Neuronal stem cell (in vitro differentiated cells): ENCODE measurements at regions not wholly inside any gene's neighbourhood (a gene's known extent, or its start where the extent isn't known, plus 50 kb on each side); places are given as distances from the start of the nearest gene placed in this dataset.

Experiments used
- DNase-seq: peaks from one replicate; pipeline ENCODE4 v3.0.0-alpha.2; 2013; ENCODE audit warnings: low spot score
- H2AFZ ChIP-seq: one replicate; pipeline ENCODE4 v1.6.1; 2013; ENCODE audit warnings: mild to moderate bottlenecking, low read length, inconsistent platforms
- H2AK5ac ChIP-seq: 2 replicates; pipeline ENCODE4 v1.6.1; 2013; ENCODE audit warnings: low read depth, mild to moderate bottlenecking, inconsistent platforms, low read length, moderate library complexity, mixed read lengths
- H2BK120ac ChIP-seq: 2 replicates; pipeline ENCODE4 v1.6.1; 2013; ENCODE audit warnings: low read depth, mild to moderate bottlenecking, inconsistent platforms, low read length, moderate library complexity, mixed read lengths
- H2BK12ac ChIP-seq: one replicate; pipeline ENCODE4 v1.6.1; 2013; ENCODE audit warnings: low read length, inconsistent platforms
- H2BK15ac ChIP-seq: 2 replicates; pipeline ENCODE4 v1.6.1; 2013; ENCODE audit warnings: mild to moderate bottlenecking, low read length, inconsistent platforms, mixed read lengths
- H2BK5ac ChIP-seq: one replicate; pipeline ENCODE4 v1.6.1; 2013; ENCODE audit warnings: inconsistent platforms, mild to moderate bottlenecking, low read length, moderate library complexity
- H3K14ac ChIP-seq: one replicate; pipeline ENCODE4 v1.6.1; 2013; ENCODE audit warnings: low read length, inconsistent platforms
- H3K18ac ChIP-seq: 2 replicates; pipeline ENCODE4 v1.6.1; 2013; ENCODE audit warnings: low read length, inconsistent platforms
- H3K23ac ChIP-seq: 2 replicates; pipeline ENCODE4 v1.6.1; 2013; ENCODE audit warnings: low read depth, mild to moderate bottlenecking, mixed read lengths, low read length, inconsistent platforms; ENCODE audit not compliant: poor library complexity
- H3K27ac ChIP-seq: replicated peaks from 3 replicates; pipeline ENCODE4 v1.5.1; 2013; ENCODE audit warnings: low read length, inconsistent platforms
- H3K27me3 ChIP-seq, 3 experiments: 2 replicates each; pipeline ENCODE4 v1.6.1; 2013; ENCODE audit warnings: low read length in 3 of 3, mild to moderate bottlenecking in 2 of 3, inconsistent platforms in 1 of 3, low read depth in 1 of 3, mixed read lengths in 1 of 3, moderate library complexity in 1 of 3; ENCODE audit not compliant: control insufficient read depth in 3 of 3, insufficient read depth in 3 of 3
- H3K36me3 ChIP-seq, 2 donors: replicated peaks in 1 of 2; 2 replicates each; pipeline ENCODE4 v1.6.1; 2013; ENCODE audit warnings: low read length in 2 of 2; ENCODE audit not compliant: control insufficient read depth in 2 of 2, insufficient read depth in 2 of 2
- H3K4ac ChIP-seq: 2 replicates; pipeline ENCODE4 v1.6.1; 2013; ENCODE audit warnings: inconsistent platforms, mild to moderate bottlenecking, low read length, moderate library complexity
- H3K4me1 ChIP-seq, 2 donors: 1 replicate in 1 of 2; 2 replicates in 1 of 2; pipeline ENCODE4 v1.6.1; 2013; ENCODE audit warnings: low read length in 2 of 2, low read depth in 1 of 2; ENCODE audit not compliant: control insufficient read depth in 2 of 2, insufficient read depth in 1 of 2
- H3K4me2 ChIP-seq: one replicate; pipeline ENCODE4 v1.6.1; 2013; ENCODE audit warnings: mild to moderate bottlenecking, low read length, inconsistent platforms; ENCODE audit not compliant: insufficient read depth, poor library complexity, severe bottlenecking
- H3K4me3 ChIP-seq, 2 donors: 2 replicates each; pipeline ENCODE4 v1.5.1; 2013; ENCODE audit warnings: low read length in 2 of 2, mild to moderate bottlenecking in 2 of 2, inconsistent platforms in 1 of 2, moderate library complexity in 1 of 2
- H3K79me1 ChIP-seq: one replicate; pipeline ENCODE4 v1.6.1; 2013; ENCODE audit warnings: low read depth, mild to moderate bottlenecking, inconsistent platforms, low read length, moderate library complexity
- H3K9ac ChIP-seq: one replicate; pipeline ENCODE4 v1.6.1; 2013; ENCODE audit warnings: mild to moderate bottlenecking, low read depth, low read length, inconsistent platforms; ENCODE audit not compliant: poor library complexity
- H3K9me3 ChIP-seq, 2 donors: replicated peaks in 1 of 2; 2 replicates each; pipeline versions ENCODE3 to v1.6.1; 2013; ENCODE audit warnings: low read length in 2 of 2, mild to moderate bottlenecking in 2 of 2, inconsistent platforms in 1 of 2, low read depth in 1 of 2, mixed read lengths in 1 of 2, moderate library complexity in 1 of 2; ENCODE audit not compliant: control insufficient read depth in 2 of 2, insufficient read depth in 1 of 2
- H4K8ac ChIP-seq: one replicate; pipeline ENCODE4 v1.6.1; 2013; ENCODE audit warnings: low read depth, mild to moderate bottlenecking, inconsistent platforms, low read length, moderate library complexity
- H4K91ac ChIP-seq: one replicate; pipeline ENCODE4 v1.6.1; 2013; ENCODE audit warnings: low read length, low read depth, mild to moderate bottlenecking, inconsistent platforms; ENCODE audit not compliant: poor library complexity
- WGBS, 2 donors: extraction: QIAGEN DNeasy Blood & Tissue Kit; methylation state at CpG; one replicate each; pipeline ENCODE4 v1.1.7; 2013; ENCODE audit warnings: missing lambda C conversion rate in 2 of 2, mixed read lengths in 1 of 2; ENCODE audit not compliant: insufficient read length in 2 of 2, insufficient replicate concordance in 1 of 2; ENCODE audit errors: extremely low coverage in 2 of 2; 5-methylcytosine and 5-hydroxymethylcytosine counted together

- Histone ChIP-seq H3K4me1 (peaks cover 0 to 2% of the 10 kb centered on the region in 2 donors), H2AK5ac (no peak overlapping the region)
- no peak for DNase-seq
These were observed 541.2 kb downstream of the PTPRU start for GRCh38 chr1:29777522-29777921.

GRCh38 chr1:29774355-29774754, 538.0 kb downstream of the PTPRU start:
- H3K14ac ChIP-seq, result no peak overlapping the region
- no peak overlapping the region for H3K23ac ChIP-seq
- H2BK5ac ChIP-seq, result no peak overlapping the region
- no peak overlapping the region for H3K9ac ChIP-seq
- H2BK15ac ChIP-seq, result no peak overlapping the region
- H2AFZ ChIP-seq, result no peak overlapping the region
- no peak overlapping the region for H4K91ac ChIP-seq
- WGBS, 2 donors, result no CpG with 5 or more reads among the region's 2 CpGs
- peaks cover 0 to 2% of the 10 kb centered on the region in 2 donors for H3K4me1 ChIP-seq
- no peaks in the 10 kb centered on the region for H3K36me3 ChIP-seq
- no peak overlapping the region for H3K27ac ChIP-seq
- H3K79me1 ChIP-seq, result no peaks in the 10 kb centered on the region
- no peak overlapping the region for H2BK120ac ChIP-seq
- H3K9me3 ChIP-seq, result no peaks in the 10 kb centered on the region
- H3K4me3 ChIP-seq, result no peak overlapping the region
- no peaks in the 10 kb centered on the region for H3K27me3 ChIP-seq
- H2AK5ac ChIP-seq, result no peak overlapping the region
- no peak overlapping the region for H3K4ac ChIP-seq
- no peak for DNase-seq
- no peak overlapping the region for H3K4me2 ChIP-seq
- H4K8ac ChIP-seq, result no peak overlapping the region
- H2BK12ac ChIP-seq, result no peak overlapping the region
- H3K18ac ChIP-seq, result no peak overlapping the region

More at GRCh38 chr1:29777522-29777921, 541.2 kb downstream of the PTPRU start:
- Histone ChIP-seq H2BK5ac (no peak overlapping the region), H3K36me3 (no peaks in the 10 kb centered on the region), H4K8ac (no peak overlapping the region), H2AFZ (no peak overlapping the region), H3K4ac (no peak overlapping the region), H3K23ac (no peak overlapping the region), H3K14ac (no peak overlapping the region), H3K27me3 (no peaks in the 10 kb centered on the region), H3K27ac (no peak overlapping the region), H2BK12ac (no peak overlapping the region), H3K4me3 (no peak overlapping the region), H3K9me3 (no peaks in the 10 kb centered on the region), H4K91ac (no peak overlapping the region), H3K18ac (no peak overlapping the region), H3K4me2 (no peak overlapping the region), H3K9ac (no peak overlapping the region), H3K79me1 (no peaks in the 10 kb centered on the region), H2BK15ac (no peak overlapping the region), H2BK120ac (no peak overlapping the region)
- WGBS, 2 donors, result no CpG with 5 or more reads among the region's 2 CpGs

GRCh38 chr1:29772584-29773100, 536.3 kb downstream of the PTPRU start:
- Histone ChIP-seq H3K4ac (no peak overlapping the region), H3K36me3 (no peaks in the 10 kb centered on the region), H3K18ac (no peak overlapping the region), H2BK120ac (no peak overlapping the region), H3K14ac (no peak overlapping the region), H3K9me3 (no peaks in the 10 kb centered on the region), H2AK5ac (no peak overlapping the region), H3K4me3 (no peak overlapping the region), H3K4me1 (no peaks in the 10 kb centered on the region), H2BK12ac (no peak overlapping the region), H3K9ac (no peak overlapping the region), H4K8ac (no peak overlapping the region), H3K27me3 (no peaks in the 10 kb centered on the region), H2BK15ac (no peak overlapping the region), H2AFZ (no peak overlapping the region), H3K4me2 (no peak overlapping the region), H2BK5ac (no peak overlapping the region), H3K79me1 (no peaks in the 10 kb centered on the region), H4K91ac (no peak overlapping the region), H3K23ac (no peak overlapping the region), H3K27ac (no peak overlapping the region)
- no CpG with 5 or more reads among the region's 4 CpGs for WGBS, 2 donors
- DNase-seq, result no peak

GRCh38 chr1:29767769-29768425, 531.6 kb downstream of the PTPRU start:
- no CpG with 5 or more reads among the region's 11 CpGs for WGBS, 2 donors
- H3K4ac ChIP-seq, result no peak overlapping the region
- DNase-seq, result no peak

More at GRCh38 chr1:29767769-29768425, 531.6 kb downstream of the PTPRU start:
- H3K4me2 ChIP-seq, result no peak overlapping the region
- H3K36me3 ChIP-seq, result no peaks in the 10 kb centered on the region
- H2BK120ac ChIP-seq, result no peak overlapping the region
- H4K91ac ChIP-seq, result no peak overlapping the region
- H3K14ac ChIP-seq, result peak overlapping the region; percentile 41
- no peaks in the 10 kb centered on the region for H3K4me1 ChIP-seq
- no peaks in the 10 kb centered on the region for H3K27me3 ChIP-seq
- H3K27ac ChIP-seq, result no peak overlapping the region
- no peak overlapping the region for H2BK5ac ChIP-seq
- no peak overlapping the region for H3K23ac ChIP-seq
- H2BK12ac ChIP-seq, result no peak overlapping the region
- H3K18ac ChIP-seq, result no peak overlapping the region
- H2AFZ ChIP-seq, result no peak overlapping the region
- H4K8ac ChIP-seq, result no peak overlapping the region
- no peaks in the 10 kb centered on the region for H3K79me1 ChIP-seq
- H2BK15ac ChIP-seq, result no peak overlapping the region
- H3K4me3 ChIP-seq, result no peak overlapping the region
- no peak overlapping the region for H2AK5ac ChIP-seq
- H3K9ac ChIP-seq, result no peak overlapping the region
- H3K9me3 ChIP-seq, result no peaks in the 10 kb centered on the region
